GM12892 (cell line): ENCODE measurements at regions not wholly inside any gene's neighbourhood (a gene's known extent, or its start where the extent isn't known, plus 50 kb on each side); places are given as distances from the start of the nearest gene placed in this dataset.

ENCODE experiments used
- POLR2A ChIP-seq: IDR thresholded peaks from 2 replicates; pipeline ENCODE4 v1.6.1; 2011; ENCODE audit warnings: low read depth, low read length, control low read depth
- POLR2AphosphoS5 ChIP-seq: IDR thresholded peaks from 2 replicates; pipeline ENCODE4 v1.6.1; 2011; ENCODE audit warnings: low read depth, low read length, control low read depth
- TAF1 ChIP-seq: IDR thresholded peaks from 2 replicates; pipeline ENCODE4 v1.6.1; 2011; ENCODE audit warnings: low read depth, mild to moderate bottlenecking, control low read depth, low read length, borderline replicate concordance

GRCh38 chr13:47835470-47836228 is 165.4 kb downstream of the SUCLA2 start:
- TF ChIP-seq POLR2A (no peak), TAF1 (no peak), POLR2AphosphoS5 (no peak)
